ENCODE measurements at regions not wholly inside any gene's neighbourhood (a gene's known extent, or its start where the extent isn't known, plus 50 kb on each side); places are given as distances from the start of the nearest gene placed in this dataset.
"Not testable (repeated sequence)": the region's sequence is repeated elsewhere in the genome, so short reads cannot be mapped to it uniquely, and the experiment has no call there.

DNA sequence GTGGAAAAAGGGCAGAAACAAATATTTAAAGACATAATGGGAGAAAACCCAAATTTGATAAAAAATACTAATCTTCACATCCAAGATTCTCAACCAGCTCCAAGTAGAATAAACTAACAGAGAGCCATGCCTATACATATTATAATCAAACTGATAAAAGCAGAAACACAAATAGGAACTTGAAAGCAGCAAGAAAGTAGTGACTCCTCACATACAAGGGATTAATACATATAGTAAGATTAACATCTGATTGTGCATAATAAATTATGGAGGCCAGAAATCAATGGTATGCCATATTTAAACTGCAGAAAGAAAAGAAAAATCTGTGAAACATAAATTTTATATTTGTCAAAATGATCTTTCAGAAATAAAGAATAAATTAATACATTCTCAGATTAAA is 454.3 kb upstream of the PCDH10 start:
- Histone ChIP-seq H3K9me3 (ENCODE audit: control insufficient read depth, insufficient read depth, low read length) (peaks cover 3% of the 10 kb centered on the region), H3K27me3 (ENCODE audit: control insufficient read depth, insufficient read depth, low read length) (no peaks in the 10 kb centered on the region), H3K27ac (ENCODE audit: low read depth, low read length) (no peak overlapping the region), H3K36me3 (ENCODE audit: control insufficient read depth, insufficient read depth, low read length) (no peaks in the 10 kb centered on the region), H3K4me1 (ENCODE audit: control insufficient read depth, insufficient read depth, low read length) (no peaks in the 10 kb centered on the region), H3K4me3 (ENCODE audit: low read depth, low read length) (no peak overlapping the region)
- no peak for DNase-seq (ENCODE audit: low read depth in 4 of 6, low spot score in 6 of 6)

- not testable (repeated sequence) for H3K36me3 ChIP-seq (ENCODE audit: control insufficient read depth, insufficient read depth, low read length); H3K4me3 ChIP-seq (ENCODE audit: low read depth, low read length); H3K4me1 ChIP-seq (ENCODE audit: control insufficient read depth, insufficient read depth, low read length); H3K9me3 ChIP-seq (ENCODE audit: control insufficient read depth, insufficient read depth, low read length); H3K27me3 ChIP-seq (ENCODE audit: control insufficient read depth, insufficient read depth, low read length); DNase-seq (ENCODE audit: low read depth in 4 of 6, low spot score in 6 of 6); H3K27ac ChIP-seq (ENCODE audit: low read depth, low read length)
- WGBS (ENCODE audit: insufficient coverage): no CpG with 5 or more reads among the region's 4 CpGs
Measured at GRCh38 chr4:132697505-132697904, 451.6 kb upstream of the PCDH10 start.

DNA sequence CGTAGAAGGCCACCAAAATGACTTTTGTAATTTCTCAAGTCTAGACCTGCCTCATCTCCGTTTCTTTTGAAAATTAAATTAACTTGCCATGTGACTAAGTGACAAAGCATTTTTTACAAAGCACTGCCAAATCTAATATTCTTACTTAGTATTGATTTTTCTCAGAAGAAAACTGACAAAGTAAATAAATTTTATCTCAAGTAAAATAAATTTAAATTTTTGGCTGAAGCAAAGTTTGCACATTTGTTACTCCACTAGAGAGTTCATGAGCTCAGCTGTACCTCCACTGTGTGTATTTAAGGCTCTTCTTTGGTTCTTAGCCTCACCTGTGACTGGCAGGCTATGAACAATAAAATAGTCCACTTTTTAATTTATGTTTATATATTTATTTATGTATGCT is 441.1 kb upstream of the PCDH10 start:
- Histone ChIP-seq H3K9me3 (ENCODE audit: control insufficient read depth, insufficient read depth, low read length) (no peaks in the 10 kb centered on the region), H3K27me3 (ENCODE audit: control insufficient read depth, insufficient read depth, low read length) (no peaks in the 10 kb centered on the region), H3K4me3 (ENCODE audit: low read depth, low read length) (no peak overlapping the region), H3K4me1 (ENCODE audit: control insufficient read depth, insufficient read depth, low read length) (no peaks in the 10 kb centered on the region), H3K27ac (ENCODE audit: low read depth, low read length) (no peak overlapping the region), H3K36me3 (ENCODE audit: control insufficient read depth, insufficient read depth, low read length) (no peaks in the 10 kb centered on the region)
- no CpG with 5 or more reads among the region's 2 CpGs for WGBS (ENCODE audit: insufficient coverage)
- no peak for DNase-seq (ENCODE audit: low read depth in 4 of 6, low spot score in 6 of 6)

GRCh38 chr4:132709056-132709455 is 440.0 kb upstream of the PCDH10 start:
- no peak for DNase-seq (ENCODE audit: low read depth in 4 of 6, low spot score in 6 of 6)
- Histone ChIP-seq H3K9me3 (ENCODE audit: control insufficient read depth, insufficient read depth, low read length) (no peaks in the 10 kb centered on the region), H3K36me3 (ENCODE audit: control insufficient read depth, insufficient read depth, low read length) (no peaks in the 10 kb centered on the region), H3K27ac (ENCODE audit: low read depth, low read length) (no peak overlapping the region), H3K27me3 (ENCODE audit: control insufficient read depth, insufficient read depth, low read length) (no peaks in the 10 kb centered on the region), H3K4me3 (ENCODE audit: low read depth, low read length) (no peak overlapping the region), H3K4me1 (ENCODE audit: control insufficient read depth, insufficient read depth, low read length) (no peaks in the 10 kb centered on the region)
- WGBS (ENCODE audit: insufficient coverage): no CpG with 5 or more reads among the region's 1 CpG

DNA sequence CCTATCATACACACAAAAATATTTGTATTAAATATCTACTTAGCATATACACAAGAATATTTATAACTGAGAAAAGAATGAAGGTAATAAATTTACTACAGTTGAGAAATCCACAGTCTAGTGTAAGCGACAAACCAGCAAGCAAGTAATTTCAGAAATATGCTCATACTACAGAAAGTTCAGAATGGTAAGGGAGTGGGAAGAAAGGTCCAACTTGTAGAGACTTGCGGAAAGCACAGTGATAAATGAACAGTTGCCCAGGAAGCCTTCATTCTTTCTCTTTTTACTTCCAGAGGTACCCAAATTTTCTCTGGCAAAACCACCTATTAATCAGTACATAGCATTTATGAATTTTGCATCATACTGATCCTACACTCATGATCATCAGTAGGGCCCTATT is 438.1 kb upstream of the PCDH10 start:
- no CpG with 5 or more reads among the region's 2 CpGs for WGBS (ENCODE audit: insufficient coverage)
- Histone ChIP-seq H3K27ac (ENCODE audit: low read depth, low read length) (no peak overlapping the region), H3K4me3 (ENCODE audit: low read depth, low read length) (no peak overlapping the region)

DNA sequence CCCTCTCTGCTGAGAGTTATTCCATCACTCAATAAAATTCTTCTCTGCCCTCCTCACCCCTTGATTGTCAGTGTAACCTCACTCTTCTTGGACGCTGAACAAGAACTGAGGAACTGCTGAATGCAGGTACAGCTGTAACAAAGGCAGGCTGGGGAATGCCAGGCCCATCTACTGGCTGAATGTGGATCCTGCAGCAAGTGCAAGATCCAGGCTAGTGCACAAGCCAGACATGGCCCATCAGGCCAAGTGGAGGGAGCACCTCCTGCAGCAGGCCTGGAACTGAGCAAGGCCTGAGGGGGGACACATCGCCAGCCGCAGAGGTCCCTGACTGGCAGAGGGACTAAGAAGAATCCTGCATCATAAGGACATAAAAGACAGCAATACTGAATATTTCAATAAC is 411.8 kb upstream of the PCDH10 start:
- Histone ChIP-seq H3K4me1 (ENCODE audit: control insufficient read depth, insufficient read depth, low read length) (no peaks in the 10 kb centered on the region), H3K36me3 (ENCODE audit: control insufficient read depth, insufficient read depth, low read length) (no peaks in the 10 kb centered on the region), H3K27me3 (ENCODE audit: control insufficient read depth, insufficient read depth, low read length) (no peaks in the 10 kb centered on the region), H3K4me3 (ENCODE audit: low read depth, low read length) (no peak overlapping the region), H3K9me3 (ENCODE audit: control insufficient read depth, insufficient read depth, low read length) (no peaks in the 10 kb centered on the region), H3K27ac (ENCODE audit: low read depth, low read length) (no peak overlapping the region)
- 86% methylated on average over 1 of the region's 3 CpGs for WGBS (ENCODE audit: insufficient coverage)
- DNase-seq (ENCODE audit: low read depth in 4 of 6, low spot score in 6 of 6): no peak

More for the DNA sequence above, 438.1 kb upstream of the PCDH10 start:
- no peak for DNase-seq (ENCODE audit: low read depth in 4 of 6, low spot score in 6 of 6)
- H3K4me1 ChIP-seq (ENCODE audit: control insufficient read depth, insufficient read depth, low read length): no peaks in the 10 kb centered on the region
- H3K36me3 ChIP-seq (ENCODE audit: control insufficient read depth, insufficient read depth, low read length): no peaks in the 10 kb centered on the region
- H3K9me3 ChIP-seq (ENCODE audit: control insufficient read depth, insufficient read depth, low read length): no peaks in the 10 kb centered on the region
- no peaks in the 10 kb centered on the region for H3K27me3 ChIP-seq (ENCODE audit: control insufficient read depth, insufficient read depth, low read length)

GRCh38 chr4:132759199-132759780 is 389.8 kb upstream of the PCDH10 start:
- H3K27me3 ChIP-seq (ENCODE audit: control insufficient read depth, insufficient read depth, low read length): no peaks in the 10 kb centered on the region

GRCh38 chr4:132763465-132763864 is 385.6 kb upstream of the PCDH10 start:
- Histone ChIP-seq H3K27ac (ENCODE audit: low read depth, low read length) (no peak overlapping the region), H3K36me3 (ENCODE audit: control insufficient read depth, insufficient read depth, low read length) (no peaks in the 10 kb centered on the region), H3K27me3 (ENCODE audit: control insufficient read depth, insufficient read depth, low read length) (no peaks in the 10 kb centered on the region), H3K4me1 (ENCODE audit: control insufficient read depth, insufficient read depth, low read length) (no peaks in the 10 kb centered on the region), H3K4me3 (ENCODE audit: low read depth, low read length) (no peak overlapping the region), H3K9me3 (ENCODE audit: control insufficient read depth, insufficient read depth, low read length) (no peaks in the 10 kb centered on the region)
- WGBS (ENCODE audit: insufficient coverage): 91% methylated on average over 2 of the region's 2 CpGs
- no peak for DNase-seq (ENCODE audit: low read depth in 4 of 6, low spot score in 6 of 6)

More at GRCh38 chr4:132759199-132759780, 389.8 kb upstream of the PCDH10 start:
- no peak overlapping the region for H3K27ac ChIP-seq (ENCODE audit: low read depth, low read length)
- no peaks in the 10 kb centered on the region for H3K36me3 ChIP-seq (ENCODE audit: control insufficient read depth, insufficient read depth, low read length)
- H3K9me3 ChIP-seq (ENCODE audit: control insufficient read depth, insufficient read depth, low read length): no peaks in the 10 kb centered on the region
- H3K4me1 ChIP-seq (ENCODE audit: control insufficient read depth, insufficient read depth, low read length): no peaks in the 10 kb centered on the region
- DNase-seq (ENCODE audit: low read depth in 4 of 6, low spot score in 6 of 6): no peak
- no peak overlapping the region for H3K4me3 ChIP-seq (ENCODE audit: low read depth, low read length)

DNA sequence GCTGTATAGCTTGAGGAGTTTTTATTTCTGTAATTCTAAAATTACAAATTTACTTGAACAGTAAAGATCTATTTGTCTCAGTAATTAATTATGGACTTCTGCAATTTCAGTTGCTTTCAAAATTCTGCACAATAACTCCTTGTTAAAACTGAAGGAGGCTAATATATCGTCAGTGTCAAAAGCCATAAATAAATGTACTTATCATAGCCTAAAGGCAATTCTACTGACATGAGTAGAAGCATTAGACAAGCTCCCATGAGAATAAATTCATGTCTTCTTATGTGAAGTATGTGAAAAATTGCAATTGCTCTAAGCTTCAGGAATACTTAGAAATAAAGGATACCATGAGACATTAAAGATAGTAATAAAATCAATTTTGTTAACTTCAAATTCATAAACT is 381.2 kb upstream of the PCDH10 start:
- no CpG with 5 or more reads among the region's 1 CpG for WGBS (ENCODE audit: insufficient coverage)
- Histone ChIP-seq H3K27ac (ENCODE audit: low read depth, low read length) (no peak overlapping the region), H3K4me1 (ENCODE audit: control insufficient read depth, insufficient read depth, low read length) (no peaks in the 10 kb centered on the region), H3K9me3 (ENCODE audit: control insufficient read depth, insufficient read depth, low read length) (no peaks in the 10 kb centered on the region), H3K27me3 (ENCODE audit: control insufficient read depth, insufficient read depth, low read length) (no peaks in the 10 kb centered on the region), H3K4me3 (ENCODE audit: low read depth, low read length) (no peak overlapping the region), H3K36me3 (ENCODE audit: control insufficient read depth, insufficient read depth, low read length) (no peaks in the 10 kb centered on the region)
- DNase-seq (ENCODE audit: low read depth in 4 of 6, low spot score in 6 of 6): no peak

DNA sequence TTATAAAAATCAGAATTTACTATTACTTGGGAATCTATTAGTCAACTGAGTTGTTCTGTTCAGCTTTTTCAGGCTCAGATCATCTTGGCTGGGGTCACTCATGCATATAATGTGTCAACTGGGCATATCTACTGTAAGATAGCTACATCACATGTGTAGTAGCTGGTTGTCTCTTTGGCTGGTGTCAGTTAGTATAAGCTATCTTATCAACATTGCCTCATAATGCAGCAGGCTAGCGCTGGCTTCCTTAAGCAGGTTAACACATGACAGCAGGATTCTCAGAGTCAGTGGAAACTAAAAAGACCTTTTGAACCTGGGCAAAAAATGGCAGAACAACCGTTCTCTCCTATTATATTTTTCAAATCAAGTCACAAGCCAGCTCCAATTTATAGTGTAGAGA is 378.3 kb upstream of the PCDH10 start:
- no peak for DNase-seq (ENCODE audit: low read depth in 4 of 6, low spot score in 6 of 6)
- WGBS (ENCODE audit: insufficient coverage): 100% methylated on average over 1 of the region's 2 CpGs
- no peak overlapping the region for H3K4me3 ChIP-seq (ENCODE audit: low read depth, low read length)
- no peaks in the 10 kb centered on the region for H3K27me3 ChIP-seq (ENCODE audit: control insufficient read depth, insufficient read depth, low read length)
- no peaks in the 10 kb centered on the region for H3K36me3 ChIP-seq (ENCODE audit: control insufficient read depth, insufficient read depth, low read length)
- no peaks in the 10 kb centered on the region for H3K9me3 ChIP-seq (ENCODE audit: control insufficient read depth, insufficient read depth, low read length)
- H3K4me1 ChIP-seq (ENCODE audit: control insufficient read depth, insufficient read depth, low read length): no peaks in the 10 kb centered on the region
- H3K27ac ChIP-seq (ENCODE audit: low read depth, low read length): no peak overlapping the region
